ENCODE measurements at regions not wholly inside any gene's neighbourhood (a gene's known extent, or its start where the extent isn't known, plus 50 kb on each side); places are given as distances from the start of the nearest gene placed in this dataset.
A peak's percentile ranks its signal among the peaks of the same experiment; 100 is the strongest.

DNA sequence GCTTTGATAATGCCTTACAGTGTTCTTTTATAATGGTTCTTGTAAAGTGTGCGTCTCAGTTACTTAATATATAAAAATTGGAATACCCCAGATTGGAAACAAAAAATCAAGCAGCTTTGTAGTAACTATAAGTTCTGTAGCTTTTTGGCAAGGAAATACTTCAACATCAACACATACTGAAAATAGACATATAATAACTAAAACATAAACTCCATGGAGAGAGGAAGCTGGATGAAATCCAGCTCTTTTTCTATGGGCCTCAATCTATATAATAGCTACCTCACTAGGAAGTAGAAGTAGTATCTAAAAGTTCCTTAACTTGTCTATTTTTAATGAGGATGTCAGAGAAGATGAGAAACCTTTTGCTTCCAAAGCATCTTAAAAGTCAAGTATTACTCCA lies 313.3 kb upstream of the NFIA start:
- WGBS (ENCODE audit: insufficient coverage) = no CpG with 5 or more reads among the region's 1 CpG
- no peak overlapping the region for H3K9ac ChIP-seq (ENCODE audit: insufficient read depth, low read length, poor library complexity, severe bottlenecking)
- intact Hi-C loops (cut with micrococcal nuclease) = no loop called here
- DNase-seq = no peak
- H3K27me3 Mint-ChIP-seq (ENCODE audit: low read depth in 3 of 3) = no peaks in the 10 kb centered on the region
- H3K9me3 Mint-ChIP-seq = peaks cover 0 to 18% (median 4%) of the 10 kb centered on the region in 7 donors
- no peaks in the 10 kb centered on the region for H3K4me1 ChIP-seq (ENCODE audit: control insufficient read depth in 1 of 2, insufficient read depth in 2 of 2, low read length in 2 of 2)
- no peaks in the 10 kb centered on the region for H3K36me3 Mint-ChIP-seq
- H3K36me3 ChIP-seq (replicated peaks in 1 of 2; ENCODE audit: control insufficient read depth in 1 of 2, insufficient read depth in 2 of 2, low read length in 2 of 2) = no peaks in the 10 kb centered on the region
- no peak overlapping the region for H3K4me3 Mint-ChIP-seq
- no peak overlapping the region for H3K4me2 ChIP-seq (replicated peaks; ENCODE audit: extremely low read depth, low read length, poor library complexity, severe bottlenecking)
- H3K9me3 ChIP-seq (replicated peaks in 1 of 2; ENCODE audit: control insufficient read depth in 1 of 2, insufficient read depth in 1 of 2, low read length in 2 of 2) = peaks cover 0 to 4% of the 10 kb centered on the region in 2 donors
- no peak overlapping the region for H2AFZ ChIP-seq (ENCODE audit: insufficient read depth, low read depth, low read length, poor library complexity, severe bottlenecking)
- no peak overlapping the region for H3K27ac ChIP-seq (ENCODE audit: low read depth in 1 of 2, low read length in 2 of 2)
- TF ChIP-seq, protein P1, sequence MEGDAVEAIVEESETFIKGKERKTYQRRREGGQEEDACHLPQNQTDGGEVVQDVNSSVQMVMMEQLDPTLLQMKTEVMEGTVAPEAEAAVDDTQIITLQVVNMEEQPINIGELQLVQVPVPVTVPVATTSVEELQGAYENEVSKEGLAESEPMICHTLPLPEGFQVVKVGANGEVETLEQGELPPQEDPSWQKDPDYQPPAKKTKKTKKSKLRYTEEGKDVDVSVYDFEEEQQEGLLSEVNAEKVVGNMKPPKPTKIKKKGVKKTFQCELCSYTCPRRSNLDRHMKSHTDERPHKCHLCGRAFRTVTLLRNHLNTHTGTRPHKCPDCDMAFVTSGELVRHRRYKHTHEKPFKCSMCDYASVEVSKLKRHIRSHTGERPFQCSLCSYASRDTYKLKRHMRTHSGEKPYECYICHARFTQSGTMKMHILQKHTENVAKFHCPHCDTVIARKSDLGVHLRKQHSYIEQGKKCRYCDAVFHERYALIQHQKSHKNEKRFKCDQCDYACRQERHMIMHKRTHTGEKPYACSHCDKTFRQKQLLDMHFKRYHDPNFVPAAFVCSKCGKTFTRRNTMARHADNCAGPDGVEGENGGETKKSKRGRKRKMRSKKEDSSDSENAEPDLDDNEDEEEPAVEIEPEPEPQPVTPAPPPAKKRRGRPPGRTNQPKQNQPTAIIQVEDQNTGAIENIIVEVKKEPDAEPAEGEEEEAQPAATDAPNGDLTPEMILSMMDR (IDR thresholded peaks at IDR 0.05) = no peak
- H4K20me1 ChIP-seq (ENCODE audit: insufficient read depth, low read length) = no peaks in the 10 kb centered on the region
- no peaks in the 10 kb centered on the region for H3K27me3 ChIP-seq (ENCODE audit: control insufficient read depth in 2 of 2, insufficient read depth in 2 of 2, low read length in 2 of 2)
- H3K79me2 ChIP-seq (ENCODE audit: insufficient read depth, low read length) = no peaks in the 10 kb centered on the region
- no peaks in the 10 kb centered on the region for H3K4me1 Mint-ChIP-seq
- no peak overlapping the region for H3K27ac Mint-ChIP-seq
- H3K4me3 ChIP-seq (replicated peaks in 1 of 3; ENCODE audit: low read depth in 2 of 3, low read length in 3 of 3) = no peak overlapping the region

GRCh38 chr1:60765204-60765603 lies 317.2 kb upstream of the NFIA start:
- no peak overlapping the region for H3K9ac ChIP-seq (ENCODE audit: insufficient read depth, low read length, poor library complexity, severe bottlenecking)
- intact Hi-C loops (cut with micrococcal nuclease) = no loop called here
- H3K4me2 ChIP-seq (replicated peaks; ENCODE audit: extremely low read depth, low read length, poor library complexity, severe bottlenecking) = no peak overlapping the region
- TF ChIP-seq, protein P1 (IDR thresholded peaks at IDR 0.05) = peak; percentile 44
- no peaks in the 10 kb centered on the region for H3K4me1 ChIP-seq (ENCODE audit: control insufficient read depth in 1 of 2, insufficient read depth in 2 of 2, low read length in 2 of 2)
- no peaks in the 10 kb centered on the region for H3K9me3 ChIP-seq (replicated peaks in 1 of 2; ENCODE audit: control insufficient read depth in 1 of 2, insufficient read depth in 1 of 2, low read length in 2 of 2)
- no peak overlapping the region for H3K27ac ChIP-seq (ENCODE audit: low read depth in 1 of 2, low read length in 2 of 2)
- H3K9me3 Mint-ChIP-seq = no peaks in the 10 kb centered on the region
- H4K20me1 ChIP-seq (ENCODE audit: insufficient read depth, low read length) = no peaks in the 10 kb centered on the region
- no peaks in the 10 kb centered on the region for H3K4me1 Mint-ChIP-seq
- no peak overlapping the region for H3K27ac Mint-ChIP-seq
- no peak overlapping the region for H3K4me3 Mint-ChIP-seq
- H3K36me3 ChIP-seq (replicated peaks in 1 of 2; ENCODE audit: control insufficient read depth in 1 of 2, insufficient read depth in 2 of 2, low read length in 2 of 2) = no peaks in the 10 kb centered on the region
- H3K79me2 ChIP-seq (ENCODE audit: insufficient read depth, low read length) = no peaks in the 10 kb centered on the region
- H2AFZ ChIP-seq (ENCODE audit: insufficient read depth, low read depth, low read length, poor library complexity, severe bottlenecking) = no peak overlapping the region
- H3K27me3 ChIP-seq (ENCODE audit: control insufficient read depth in 2 of 2, insufficient read depth in 2 of 2, low read length in 2 of 2) = no peaks in the 10 kb centered on the region
- no peaks in the 10 kb centered on the region for H3K36me3 Mint-ChIP-seq
- no peaks in the 10 kb centered on the region for H3K27me3 Mint-ChIP-seq (ENCODE audit: low read depth in 3 of 3)
- H3K4me3 ChIP-seq (replicated peaks in 1 of 3; ENCODE audit: low read depth in 2 of 3, low read length in 3 of 3) = no peak overlapping the region
- no CpG with 5 or more reads among the region's 5 CpGs for WGBS (ENCODE audit: insufficient coverage)
- DNase-seq = no peak
